HCT116 (cell line): ENCODE measurements at regions not wholly inside any gene's neighbourhood (a gene's known extent, or its start where the extent isn't known, plus 50 kb on each side); places are given as distances from the start of the nearest gene placed in this dataset.

Source experiments
- ATAC-seq: fragments of 200-7000 bp; cut with Tn5 transposase; 2 replicates; pipeline ENCODE4 v1.9.1; 2020; ENCODE audit warnings: mild to moderate bottlenecking, moderate library complexity
- BruUV-seq: library from RNA; stranded (reverse); fragments of 400-500 nt; replicated peaks from 2 replicates; lab custom pipeline; 2021; lab: Mats Ljungman, UMichigan
- CTCF ChIA-PET: fragments of 300-600 bp; sonication (Branson Sonifier 250); formaldehyde crosslinking; loops from one replicate; lab custom pipeline; 2021; ENCODE audit warnings: antibody characterized with exemption; lab: Charles Lee
- POLR2A ChIA-PET: fragments of 300-600, 350-600 bp; sonication (Branson Sonifier 250); formaldehyde crosslinking; loops from one replicate; lab custom pipeline; 2021; ENCODE audit warnings: antibody characterized with exemption; lab: Charles Lee
- RAD21 ChIA-PET, 2 experiments: fragments of 300-600 bp; sonication (Branson Sonifier 250); formaldehyde crosslinking; loops; one replicate each; lab custom pipeline; 2023; ENCODE audit warnings: low total read pairs in 2 of 2; ENCODE audit not compliant: uncharacterized antibody in 2 of 2, unreplicated experiment in 2 of 2, low non-redundant PET in 1 of 2; lab: Charles Lee
- DNase-seq: peaks from one replicate; pipeline ENCODE4 v3.0.0-alpha.2; 2010; ENCODE audit warnings: low read depth, low spot score
- H2AFZ ChIP-seq: fragments of 200-600 bp; shearing (Covaris generic), sonication (generic); 2 replicates; pipeline ENCODE4 v1.6.1; 2017; ENCODE audit warnings: low read depth, mixed run types, mixed read lengths, antibody characterized with exemption, low read length; ENCODE audit not compliant: poor library complexity, severe bottlenecking
- H3K27ac ChIP-seq: 2 replicates; pipeline ENCODE4 v1.5.1; 2012; ENCODE audit warnings: low read depth, low read length
- H3K27me3 ChIP-seq: fragments of 200-600 bp; sonication (generic); 2 replicates; pipeline ENCODE4 v1.6.1; 2016; ENCODE audit warnings: mixed run types, low read length, mixed read lengths; ENCODE audit not compliant: insufficient read depth
- H3K36me3 ChIP-seq, 2 experiments: fragments of 200-500 bp in 1 of 2; fragments of 200-600 bp in 1 of 2; sonication (Bioruptor generic) in 1 of 2; sonication (generic) in 1 of 2; 2 replicates each; pipeline versions ENCODE4 v1.5.1 to v1.6.1; 2014 to 2016; ENCODE audit warnings: low read length in 2 of 2, inconsistent platforms in 1 of 2, mixed read lengths in 1 of 2, mixed run types in 1 of 2; ENCODE audit not compliant: insufficient read depth in 2 of 2, control insufficient read depth in 1 of 2
- H3K4me1 ChIP-seq, 2 experiments: fragments of 200-600 bp in 1 of 2; sonication (generic) in 1 of 2; 2 replicates each; pipeline versions ENCODE4 v1.5.1 to v1.6.1; 2012 to 2017; ENCODE audit warnings: low read length in 2 of 2, inconsistent platforms in 1 of 2, mild to moderate bottlenecking in 1 of 2, mixed read lengths in 1 of 2, mixed run types in 1 of 2, moderate library complexity in 1 of 2; ENCODE audit not compliant: insufficient read depth in 2 of 2, control insufficient read depth in 1 of 2
- H3K4me2 ChIP-seq: fragments of 200-600 bp; sonication (generic); 2 replicates; pipeline ENCODE4 v1.6.1; 2017; ENCODE audit warnings: mixed run types, low read length, mixed read lengths
- H3K4me3 ChIP-seq, 2 experiments: fragments of 200-600 bp in 1 of 2; sonication (generic) in 1 of 2; replicated peaks in 1 of 2; 2 replicates each; pipeline ENCODE4 v1.5.1; 2011 to 2016; ENCODE audit warnings: low read length in 2 of 2, control low read depth in 1 of 2, low read depth in 1 of 2, mild to moderate bottlenecking in 1 of 2, mixed read lengths in 1 of 2, mixed run types in 1 of 2
- H3K79me2 ChIP-seq: fragments of 200-600 bp; sonication (generic); 2 replicates; pipeline ENCODE4 v1.6.1; 2017; ENCODE audit warnings: mild to moderate bottlenecking, mixed run types, low read length, moderate library complexity, mixed read lengths; ENCODE audit not compliant: insufficient read depth
- H3K9ac ChIP-seq: fragments of 200-600 bp; sonication (generic); 2 replicates; pipeline ENCODE4 v1.6.1; 2016; ENCODE audit warnings: low read length, mixed read lengths
- H3K9me2 ChIP-seq: fragments of 200-600 bp; sonication (generic), shearing (Covaris generic); 2 replicates; pipeline ENCODE4 v1.6.1; 2017; ENCODE audit warnings: mixed run types, mild to moderate bottlenecking, moderate library complexity; ENCODE audit not compliant: insufficient read depth
- H3K9me3 ChIP-seq, 2 experiments: fragments of 200-500 bp in 1 of 2; fragments of 200-600 bp in 1 of 2; sonication (Bioruptor generic) in 1 of 2; sonication (generic) in 1 of 2; 2 replicates each; pipeline ENCODE4 v1.6.1; 2014 to 2017; ENCODE audit warnings: low read length in 2 of 2, mixed read lengths in 2 of 2, inconsistent platforms in 1 of 2, low read depth in 1 of 2, mild to moderate bottlenecking in 1 of 2, mixed run types in 1 of 2, moderate library complexity in 1 of 2; ENCODE audit not compliant: control insufficient read depth in 1 of 2, insufficient read depth in 1 of 2
- H4K20me1 ChIP-seq: fragments of 200-600 bp; sonication (generic), shearing (Covaris generic); 2 replicates; pipeline ENCODE4 v1.6.1; 2017; ENCODE audit warnings: mixed run types, mild to moderate bottlenecking, moderate library complexity; ENCODE audit not compliant: insufficient read depth
- CBX3 ChIP-seq: IDR thresholded peaks from 2 replicates; pipeline ENCODE4 v1.6.1; 2012; ENCODE audit warnings: low read depth
- ELF1 ChIP-seq: IDR thresholded peaks from 2 replicates; pipeline ENCODE4 v1.6.1; 2012; ENCODE audit warnings: low read depth, borderline replicate concordance
- EZH2 ChIP-seq: fragments of 200-600 bp; sonication (generic); IDR thresholded peaks from 2 replicates; pipeline ENCODE4 v1.6.1; 2017; ENCODE audit warnings: antibody characterized with exemption, mixed run types
- EZH2phosphoT487 ChIP-seq: fragments of 200-600 bp; IDR thresholded peaks from 2 replicates; pipeline ENCODE4 v1.6.1; 2018; ENCODE audit warnings: antibody characterized with exemption, borderline replicate concordance
- JUND ChIP-seq: IDR thresholded peaks from 2 replicates; pipeline ENCODE4 v1.6.1; 2012
- POLR2A ChIP-seq: IDR thresholded peaks from 2 replicates; pipeline ENCODE4 v1.7.0; 2011; ENCODE audit warnings: borderline replicate concordance; ENCODE audit not compliant: insufficient read depth, insufficient read length; ENCODE audit errors: extremely low read depth
- POLR2AphosphoS5 ChIP-seq: IDR thresholded peaks from 2 replicates; pipeline ENCODE4 v1.6.1; 2011; ENCODE audit warnings: mild to moderate bottlenecking, low read depth, low read length, moderate library complexity
- REST ChIP-seq: IDR thresholded peaks from 2 replicates; pipeline ENCODE4 v1.6.1; 2012; ENCODE audit warnings: low read depth
- SIN3A ChIP-seq: IDR thresholded peaks from 2 replicates; pipeline ENCODE4 v1.6.1; 2012; ENCODE audit warnings: low read depth
- SP1 ChIP-seq: IDR thresholded peaks from 2 replicates; pipeline ENCODE4 v1.6.1; 2012; ENCODE audit warnings: low read depth
- SRF ChIP-seq: IDR thresholded peaks from 2 replicates; pipeline ENCODE4 v1.6.1; 2012; ENCODE audit warnings: low read depth
- TCF7L2 ChIP-seq: IDR thresholded peaks from 2 replicates; pipeline ENCODE4 v1.7.0; 2011; ENCODE audit warnings: borderline replicate concordance, inconsistent platforms; ENCODE audit not compliant: insufficient read depth, insufficient read length; ENCODE audit errors: extremely low read depth
- ZBTB33 ChIP-seq: IDR thresholded peaks from 2 replicates; pipeline ENCODE4 v1.6.1; 2011; ENCODE audit warnings: mild to moderate bottlenecking, low read length, moderate library complexity; ENCODE audit not compliant: insufficient replicate concordance; ENCODE audit errors: extremely low read depth
- ZFX ChIP-seq: fragments of 450-650 bp; IDR thresholded peaks from 2 replicates; pipeline ENCODE4 v1.6.1; 2017
- intact Hi-C: fragments of 100-400 bp; cut with micrococcal nuclease; formaldehyde crosslinking; loops from 2 replicates; pipeline ENCODE4 v1.10.0; 2022
- TF ChIP-seq, protein P1 (sequence below), 3 experiments: fragments of 200-600 bp in 1 of 3; sonication (generic) in 1 of 3; IDR thresholded peaks in 2 of 3; conservative IDR thresholded peaks in 1 of 3; 2 replicates each; pipeline ENCODE4 v1.5.1; 2012 to 2017; ENCODE audit warnings: low read depth in 2 of 3, low read length in 2 of 3, antibody characterized with exemption in 1 of 3, borderline replicate concordance in 1 of 3, control low read depth in 1 of 3, mild to moderate bottlenecking in 1 of 3, mixed read lengths in 1 of 3, mixed run types in 1 of 3, moderate library complexity in 1 of 3; ENCODE audit not compliant: insufficient read depth in 1 of 3

GRCh38 chr1:95517506-95517905 is 283.5 kb downstream of the RWDD3 start:
- Histone ChIP-seq H3K9me3 (no peaks in the 10 kb centered on the region), H3K79me2 (no peaks in the 10 kb centered on the region), H3K9me2 (no peaks in the 10 kb centered on the region), H2AFZ (no peak overlapping the region), H3K9ac (no peak overlapping the region), H3K4me3 (no peak overlapping the region), H4K20me1 (no peaks in the 10 kb centered on the region), H3K27me3 (peaks cover 6% of the 10 kb centered on the region; the same call in 1 of the 2 replicates), H3K4me1 (no peaks in the 10 kb centered on the region), H3K4me2 (no peak overlapping the region), H3K36me3 (no peaks in the 10 kb centered on the region), H3K27ac (no peak overlapping the region)
- DNase-seq (no peak), ATAC-seq (no peak)
- ChIA-PET POLR2A (no interaction called here), CTCF (no interaction called here), RAD21 (no interaction called here)
- intact Hi-C loops: no loop called here
- BruUV-seq: no TSS peak
- no peak for TF ChIP-seq SP1
- no peak for TF ChIP-seq POLR2A

DNA sequence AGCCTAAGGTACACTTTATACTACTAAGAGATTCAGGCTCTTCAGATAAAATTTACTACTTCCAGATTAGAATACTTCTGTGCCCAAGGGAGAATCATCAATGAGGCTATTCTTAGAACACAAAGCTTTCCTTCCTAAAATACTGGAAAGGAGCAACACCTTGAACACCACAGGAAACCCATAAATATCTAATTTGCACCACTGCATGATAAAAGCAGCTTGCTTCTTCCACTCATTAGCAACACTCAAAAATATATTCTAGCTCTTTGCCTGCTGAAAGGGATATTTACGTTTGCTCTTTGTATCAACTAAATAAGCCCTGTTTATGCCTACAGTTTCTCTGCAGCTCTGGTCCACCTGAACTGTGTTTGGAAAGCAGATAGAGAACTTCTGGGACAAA is 284.3 kb downstream of the RWDD3 start:
- intact Hi-C loops: no loop called here
- H3K27ac ChIP-seq: no peak overlapping the region
- no peaks in the 10 kb centered on the region for H3K27me3 ChIP-seq
- H3K9me3 ChIP-seq: no peaks in the 10 kb centered on the region
- ChIA-PET CTCF (no interaction called here), POLR2A (no interaction called here), RAD21 (no interaction called here)
- BruUV-seq: no TSS peak
- no peaks in the 10 kb centered on the region for H4K20me1 ChIP-seq
- ATAC-seq: no peak
- no peak overlapping the region for H2AFZ ChIP-seq
- no peak overlapping the region for H3K4me3 ChIP-seq
- no peaks in the 10 kb centered on the region for H3K9me2 ChIP-seq
- no peaks in the 10 kb centered on the region for H3K36me3 ChIP-seq
- no peaks in the 10 kb centered on the region for H3K4me1 ChIP-seq
- no peaks in the 10 kb centered on the region for H3K79me2 ChIP-seq
- DNase-seq: no peak
- no peak overlapping the region for H3K9ac ChIP-seq
- H3K4me2 ChIP-seq: no peak overlapping the region
- TF ChIP-seq ELF1: no peak
- TF ChIP-seq TCF7L2: no peak
- no peak for TF ChIP-seq SRF
- no peak for TF ChIP-seq EZH2phosphoT487
- TF ChIP-seq JUND: no peak
- TF ChIP-seq REST: no peak
- TF ChIP-seq EZH2: no peak
- TF ChIP-seq ZBTB33: no peak
- no peak for TF ChIP-seq CBX3
- TF ChIP-seq, protein P1, sequence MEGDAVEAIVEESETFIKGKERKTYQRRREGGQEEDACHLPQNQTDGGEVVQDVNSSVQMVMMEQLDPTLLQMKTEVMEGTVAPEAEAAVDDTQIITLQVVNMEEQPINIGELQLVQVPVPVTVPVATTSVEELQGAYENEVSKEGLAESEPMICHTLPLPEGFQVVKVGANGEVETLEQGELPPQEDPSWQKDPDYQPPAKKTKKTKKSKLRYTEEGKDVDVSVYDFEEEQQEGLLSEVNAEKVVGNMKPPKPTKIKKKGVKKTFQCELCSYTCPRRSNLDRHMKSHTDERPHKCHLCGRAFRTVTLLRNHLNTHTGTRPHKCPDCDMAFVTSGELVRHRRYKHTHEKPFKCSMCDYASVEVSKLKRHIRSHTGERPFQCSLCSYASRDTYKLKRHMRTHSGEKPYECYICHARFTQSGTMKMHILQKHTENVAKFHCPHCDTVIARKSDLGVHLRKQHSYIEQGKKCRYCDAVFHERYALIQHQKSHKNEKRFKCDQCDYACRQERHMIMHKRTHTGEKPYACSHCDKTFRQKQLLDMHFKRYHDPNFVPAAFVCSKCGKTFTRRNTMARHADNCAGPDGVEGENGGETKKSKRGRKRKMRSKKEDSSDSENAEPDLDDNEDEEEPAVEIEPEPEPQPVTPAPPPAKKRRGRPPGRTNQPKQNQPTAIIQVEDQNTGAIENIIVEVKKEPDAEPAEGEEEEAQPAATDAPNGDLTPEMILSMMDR (IDR thresholded peaks at IDR 0.05 in 2 of 3, conservative IDR thresholded peaks at IDR 0.05 in 1 of 3; ENCODE audit: borderline replicate concordance in 1 of 3, insufficient read depth in 1 of 3, low read depth in 2 of 3, low read length in 2 of 3): no peak
- no peak for TF ChIP-seq POLR2AphosphoS5
- TF ChIP-seq ZFX: no peak
- no peak for TF ChIP-seq SIN3A
